ENCODE measurements at regions not wholly inside any gene's neighbourhood (a gene's known extent, or its start where the extent isn't known, plus 50 kb on each side); places are given as distances from the start of the nearest gene placed in this dataset.

DNA sequence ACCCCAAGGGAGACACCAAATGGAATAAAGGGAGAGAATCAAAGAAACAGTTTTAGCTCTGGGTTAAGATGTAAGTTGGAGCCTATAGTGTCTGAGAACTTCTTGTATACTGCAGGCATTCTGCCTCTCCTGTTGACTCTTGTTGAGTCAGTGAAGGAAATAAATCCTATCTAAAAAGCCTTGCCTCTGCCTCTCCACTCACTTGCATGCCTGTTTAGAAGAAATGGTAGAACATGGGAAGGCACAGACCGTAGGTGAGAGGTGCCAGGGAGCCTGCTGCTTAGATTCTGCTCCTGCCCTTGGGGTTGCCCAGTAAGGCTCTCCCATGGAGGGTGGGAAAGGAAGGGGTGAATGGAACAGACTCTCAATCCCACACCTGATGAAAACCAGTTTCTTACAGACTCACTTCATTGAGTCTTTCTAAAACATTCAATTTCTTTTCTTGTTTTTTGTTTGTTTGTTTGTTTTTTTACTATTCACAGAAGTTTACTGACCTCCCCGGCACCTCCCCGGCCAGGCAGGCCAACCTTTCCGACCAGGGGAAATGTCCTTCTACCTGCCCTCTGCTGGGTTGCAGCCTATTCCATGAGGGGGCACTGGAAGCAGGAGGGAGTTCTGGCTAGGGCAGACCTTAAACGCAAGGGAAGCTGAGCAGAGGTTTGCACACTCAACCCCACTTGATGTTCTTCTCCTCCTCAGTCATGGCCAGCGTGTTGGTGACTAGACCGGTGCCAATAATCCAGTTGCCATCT lies 211.7 kb upstream of the WSB1 start:
- H3K27me3 Mint-ChIP-seq (ENCODE audit: low read depth): no peaks in the 10 kb centered on the region
- H3K27ac Mint-ChIP-seq: no peak overlapping the region
- H3K9me3 Mint-ChIP-seq: peaks cover 80% of the 10 kb centered on the region
- no peaks in the 10 kb centered on the region for H3K4me1 Mint-ChIP-seq
- TF ChIP-seq, protein P1, sequence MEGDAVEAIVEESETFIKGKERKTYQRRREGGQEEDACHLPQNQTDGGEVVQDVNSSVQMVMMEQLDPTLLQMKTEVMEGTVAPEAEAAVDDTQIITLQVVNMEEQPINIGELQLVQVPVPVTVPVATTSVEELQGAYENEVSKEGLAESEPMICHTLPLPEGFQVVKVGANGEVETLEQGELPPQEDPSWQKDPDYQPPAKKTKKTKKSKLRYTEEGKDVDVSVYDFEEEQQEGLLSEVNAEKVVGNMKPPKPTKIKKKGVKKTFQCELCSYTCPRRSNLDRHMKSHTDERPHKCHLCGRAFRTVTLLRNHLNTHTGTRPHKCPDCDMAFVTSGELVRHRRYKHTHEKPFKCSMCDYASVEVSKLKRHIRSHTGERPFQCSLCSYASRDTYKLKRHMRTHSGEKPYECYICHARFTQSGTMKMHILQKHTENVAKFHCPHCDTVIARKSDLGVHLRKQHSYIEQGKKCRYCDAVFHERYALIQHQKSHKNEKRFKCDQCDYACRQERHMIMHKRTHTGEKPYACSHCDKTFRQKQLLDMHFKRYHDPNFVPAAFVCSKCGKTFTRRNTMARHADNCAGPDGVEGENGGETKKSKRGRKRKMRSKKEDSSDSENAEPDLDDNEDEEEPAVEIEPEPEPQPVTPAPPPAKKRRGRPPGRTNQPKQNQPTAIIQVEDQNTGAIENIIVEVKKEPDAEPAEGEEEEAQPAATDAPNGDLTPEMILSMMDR (IDR thresholded peaks at IDR 0.05; ENCODE audit: unreplicated experiment): no peak
- peaks cover 2% of the 10 kb centered on the region for H3K36me3 Mint-ChIP-seq
- no peak for DNase-seq (ENCODE audit: low spot score in 2 of 2, unreplicated experiment in 2 of 2)
- no peak overlapping the region for H3K4me3 Mint-ChIP-seq

DNA sequence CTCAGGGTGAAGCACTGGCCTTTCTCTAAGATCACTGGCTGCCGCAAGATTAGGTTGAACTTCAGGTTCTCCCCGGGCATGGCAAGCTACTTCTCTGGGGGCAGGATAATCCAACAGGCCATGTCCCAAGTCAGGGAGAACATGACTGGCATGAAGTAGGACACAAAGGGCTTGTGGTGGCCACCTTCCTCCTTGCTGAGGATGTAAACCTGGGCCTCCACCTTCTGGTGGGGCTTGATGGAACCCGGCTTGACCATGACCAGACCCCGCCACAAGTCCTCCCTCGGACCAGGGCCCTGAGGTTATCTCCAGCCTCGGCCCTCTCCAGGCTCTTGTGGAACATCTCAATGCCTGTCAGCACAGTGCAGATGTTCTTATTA lies 211.1 kb upstream of the WSB1 start:
- TF ChIP-seq, protein P1 (IDR thresholded peaks at IDR 0.05; ENCODE audit: unreplicated experiment): no peak
- H3K27me3 Mint-ChIP-seq (ENCODE audit: low read depth): no peaks in the 10 kb centered on the region
- H3K4me3 Mint-ChIP-seq: no peak overlapping the region
- no peak overlapping the region for H3K27ac Mint-ChIP-seq
- peaks cover 75% of the 10 kb centered on the region for H3K9me3 Mint-ChIP-seq
- no peaks in the 10 kb centered on the region for H3K4me1 Mint-ChIP-seq
- peaks cover 2% of the 10 kb centered on the region for H3K36me3 Mint-ChIP-seq
- no peak for DNase-seq (ENCODE audit: low spot score in 2 of 2, unreplicated experiment in 2 of 2)

DNA sequence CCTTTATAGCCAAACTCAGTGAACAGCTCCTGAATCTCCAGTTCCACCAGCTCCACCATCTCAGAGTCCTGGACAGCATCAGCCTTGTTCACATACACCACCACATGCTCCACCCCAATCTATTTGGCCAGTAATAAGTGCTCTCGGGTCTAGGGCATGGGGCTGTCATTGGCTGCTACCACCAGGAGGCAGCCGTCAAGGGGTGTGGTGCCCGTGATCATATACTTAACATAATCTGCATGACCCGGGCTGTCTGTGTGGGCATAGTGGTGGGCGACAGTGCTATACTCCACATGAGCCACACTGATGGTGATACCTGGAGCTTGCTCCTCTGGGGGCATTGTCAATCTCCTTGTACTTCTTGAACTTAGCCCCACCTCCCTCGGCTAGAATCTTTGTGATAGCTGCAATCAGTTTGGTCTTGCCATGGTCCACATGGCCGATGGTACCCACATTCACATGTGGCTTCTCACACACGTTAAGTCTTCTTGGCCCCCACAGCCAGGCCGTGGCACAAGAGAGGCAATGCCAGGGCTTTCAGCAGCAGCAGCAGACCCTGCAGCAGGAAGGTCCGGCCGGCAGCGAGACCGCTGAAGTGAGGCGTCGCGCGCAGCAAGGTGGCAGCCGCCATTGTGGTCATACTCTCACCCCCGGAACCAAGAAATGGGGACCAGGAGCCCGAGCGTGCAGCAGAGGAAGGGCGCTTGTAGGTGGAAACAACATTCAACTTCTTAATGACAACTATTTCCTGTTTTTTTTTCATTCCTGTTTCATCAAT lies 210.3 kb upstream of the WSB1 start:
- Mint-ChIP-seq H3K27ac (no peak overlapping the region), H3K4me3 (no peak overlapping the region), H3K4me1 (no peaks in the 10 kb centered on the region), H3K27me3 (ENCODE audit: low read depth) (no peaks in the 10 kb centered on the region), H3K36me3 (peaks cover 2% of the 10 kb centered on the region), H3K9me3 (peaks cover 71% of the 10 kb centered on the region)
- TF ChIP-seq, protein P1 (IDR thresholded peaks at IDR 0.05; ENCODE audit: unreplicated experiment): no peak
- DNase-seq (ENCODE audit: low spot score in 2 of 2, unreplicated experiment in 2 of 2): no peak

DNA sequence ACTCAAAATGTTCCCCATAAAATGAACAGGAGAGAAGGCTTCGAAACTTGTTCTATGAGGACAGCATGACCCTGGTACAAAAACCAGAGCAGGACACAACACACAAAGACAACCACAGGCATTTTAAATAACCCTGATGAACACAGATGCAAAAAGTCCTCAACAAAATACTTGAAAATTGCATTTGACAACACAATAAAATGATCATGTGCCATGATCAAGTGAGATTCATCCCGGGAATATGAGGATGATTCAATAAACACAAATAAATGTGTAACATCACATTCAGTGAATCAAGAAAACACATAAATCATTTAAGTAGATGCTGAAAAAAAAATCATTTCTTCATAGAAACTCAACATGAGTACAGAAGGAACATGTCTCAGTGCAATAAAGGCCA lies 208.4 kb upstream of the WSB1 start:
- DNase-seq (ENCODE audit: low spot score in 2 of 2, unreplicated experiment in 2 of 2): no peak
- Mint-ChIP-seq H3K4me3 (no peak overlapping the region), H3K27ac (no peak overlapping the region), H3K27me3 (ENCODE audit: low read depth) (no peaks in the 10 kb centered on the region), H3K9me3 (peaks cover 69% of the 10 kb centered on the region), H3K36me3 (peaks cover 2% of the 10 kb centered on the region), H3K4me1 (no peaks in the 10 kb centered on the region)
- TF ChIP-seq, protein P1 (IDR thresholded peaks at IDR 0.05; ENCODE audit: unreplicated experiment): no peak

DNA sequence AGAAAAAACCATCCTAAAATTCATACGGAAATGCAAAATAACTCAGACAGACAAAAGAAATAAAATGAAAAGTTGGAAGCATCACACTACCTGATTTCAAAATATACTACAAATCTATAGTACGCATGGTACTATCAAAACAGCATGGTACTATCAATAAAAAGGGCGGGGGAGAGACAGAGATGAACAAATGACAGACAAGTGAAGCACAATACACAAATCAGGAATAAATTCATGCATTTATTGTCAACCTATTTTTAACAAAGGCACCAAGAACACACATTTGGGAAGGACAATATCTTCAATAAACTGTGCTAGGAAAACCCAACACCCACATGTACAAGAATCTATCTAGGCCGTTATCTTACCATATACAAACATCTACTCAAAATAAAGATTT lies 207.4 kb upstream of the WSB1 start:
- H3K9me3 Mint-ChIP-seq: peaks cover 70% of the 10 kb centered on the region
- H3K27me3 Mint-ChIP-seq (ENCODE audit: low read depth): no peaks in the 10 kb centered on the region
- TF ChIP-seq, protein P1 (IDR thresholded peaks at IDR 0.05; ENCODE audit: unreplicated experiment): no peak
- H3K36me3 Mint-ChIP-seq: peaks cover 2% of the 10 kb centered on the region
- H3K4me1 Mint-ChIP-seq: no peaks in the 10 kb centered on the region
- no peak overlapping the region for H3K4me3 Mint-ChIP-seq
- DNase-seq (ENCODE audit: low spot score in 2 of 2, unreplicated experiment in 2 of 2): no peak
- H3K27ac Mint-ChIP-seq: no peak overlapping the region

All from mesothelial cell of epicardium (in vitro differentiated cells).